MM.1S (cell line): ENCODE measurements at regions not wholly inside any gene's neighbourhood (a gene's known extent, or its start where the extent isn't known, plus 50 kb on each side); places are given as distances from the start of the nearest gene placed in this dataset.

Source experiments
- CTCF ChIP-seq: fragments of 300-600 bp; sonication (generic); IDR thresholded peaks from 2 replicates; pipeline ENCODE4 v1.5.1; 2016; ENCODE audit warnings: antibody characterized with exemption, low read length, mixed read lengths
- EZH2 ChIP-seq: fragments of 300-600 bp; sonication (generic); optimal IDR thresholded peaks from 2 replicates; pipeline ENCODE3; 2017; ENCODE audit warnings: low read depth, mild to moderate bottlenecking, antibody characterized with exemption, low read length, mixed read lengths

DNA sequence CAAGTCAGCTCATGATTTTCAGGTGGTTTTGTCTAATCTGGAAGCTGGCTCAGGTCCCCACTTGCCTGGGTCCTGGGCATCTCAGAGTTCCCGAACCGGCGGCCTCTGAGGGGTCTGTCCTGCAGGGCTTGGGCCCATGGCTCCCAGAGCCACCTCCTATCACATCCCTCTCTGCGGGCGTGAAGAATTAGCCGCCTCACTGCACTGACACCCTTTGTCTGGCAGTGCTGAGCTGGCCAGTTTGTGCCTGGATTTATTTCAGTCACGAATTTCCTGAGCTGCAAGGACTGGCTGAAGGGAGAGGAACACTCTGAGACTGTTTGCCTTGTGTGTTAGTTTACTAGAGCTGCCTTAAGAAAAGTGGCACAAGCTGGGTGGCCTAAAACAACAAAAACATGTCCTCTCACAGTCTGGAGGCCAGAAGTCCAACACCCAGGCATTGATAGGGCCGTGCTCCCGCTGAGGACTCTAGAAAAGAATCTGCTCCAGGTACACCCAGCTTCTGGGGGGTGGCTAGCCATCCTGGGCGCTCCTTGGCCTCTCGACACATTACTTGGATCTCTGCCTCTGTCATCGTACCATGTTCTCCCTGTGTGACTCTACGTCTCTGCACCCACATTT, 217.5 kb upstream of the DYNLRB2 start:
- no peak for TF ChIP-seq CTCF
- TF ChIP-seq EZH2 = no peak
